ENCODE measurements at regions not wholly inside any gene's neighbourhood (a gene's known extent, or its start where the extent isn't known, plus 50 kb on each side); places are given as distances from the start of the nearest gene placed in this dataset.

GRCh38 chr3:16081661-16082060, 92.8 kb upstream of the GALNT15 start:
- TF ChIP-seq CTCF (IDR thresholded peaks at IDR 0.05; ENCODE audit: borderline replicate concordance, insufficient read depth, low read depth, low read length), result no peak
- no peak overlapping the region for H3K4me3 ChIP-seq (ENCODE audit: low read depth, low read length)

DNA sequence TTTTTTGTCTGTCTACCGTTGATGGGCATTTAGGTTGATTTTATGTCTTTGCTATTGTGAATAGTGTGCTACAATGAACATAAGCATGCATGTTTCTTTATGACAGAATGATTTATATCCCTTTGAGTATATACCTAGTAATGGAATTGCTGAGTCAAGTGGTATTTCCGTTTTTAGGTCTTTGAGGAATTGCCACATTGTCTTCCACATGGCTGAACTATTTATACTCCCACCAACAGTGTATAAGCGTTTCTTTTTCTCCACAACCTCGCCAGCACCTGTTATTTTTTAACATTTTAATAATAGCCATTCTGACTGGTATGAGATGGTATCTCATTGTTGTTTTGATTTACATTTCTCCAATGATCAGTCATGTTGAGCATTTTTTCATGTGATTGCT, 89.6 kb upstream of the GALNT15 start:
- no peak for TF ChIP-seq CTCF (IDR thresholded peaks at IDR 0.05; ENCODE audit: borderline replicate concordance, insufficient read depth, low read depth, low read length)
- no peak overlapping the region for H3K4me3 ChIP-seq (ENCODE audit: low read depth, low read length)

GRCh38 chr3:16085410-16085809, 89.1 kb upstream of the GALNT15 start:
- H3K4me3 ChIP-seq (ENCODE audit: low read depth, low read length), result no peak overlapping the region
- TF ChIP-seq CTCF (IDR thresholded peaks at IDR 0.05; ENCODE audit: borderline replicate concordance, insufficient read depth, low read depth, low read length), result no peak

- TF ChIP-seq CTCF (IDR thresholded peaks at IDR 0.05; ENCODE audit: borderline replicate concordance, insufficient read depth, low read depth, low read length), result no peak
These were observed 88.4 kb upstream of the GALNT15 start for GRCh38 chr3:16085884-16086608.

GRCh38 chr3:16086690-16087089, 87.8 kb upstream of the GALNT15 start:
- no peak for TF ChIP-seq CTCF (IDR thresholded peaks at IDR 0.05; ENCODE audit: borderline replicate concordance, insufficient read depth, low read depth, low read length)
- no peak overlapping the region for H3K4me3 ChIP-seq (ENCODE audit: low read depth, low read length)

More at GRCh38 chr3:16085884-16086608, 88.4 kb upstream of the GALNT15 start:
- H3K4me3 ChIP-seq (ENCODE audit: low read depth, low read length), result no peak overlapping the region

GRCh38 chr3:16088496-16088895, 86.0 kb upstream of the GALNT15 start:
- no peak for TF ChIP-seq CTCF (IDR thresholded peaks at IDR 0.05; ENCODE audit: borderline replicate concordance, insufficient read depth, low read depth, low read length)
- no peak overlapping the region for H3K4me3 ChIP-seq (ENCODE audit: low read depth, low read length)

DNA sequence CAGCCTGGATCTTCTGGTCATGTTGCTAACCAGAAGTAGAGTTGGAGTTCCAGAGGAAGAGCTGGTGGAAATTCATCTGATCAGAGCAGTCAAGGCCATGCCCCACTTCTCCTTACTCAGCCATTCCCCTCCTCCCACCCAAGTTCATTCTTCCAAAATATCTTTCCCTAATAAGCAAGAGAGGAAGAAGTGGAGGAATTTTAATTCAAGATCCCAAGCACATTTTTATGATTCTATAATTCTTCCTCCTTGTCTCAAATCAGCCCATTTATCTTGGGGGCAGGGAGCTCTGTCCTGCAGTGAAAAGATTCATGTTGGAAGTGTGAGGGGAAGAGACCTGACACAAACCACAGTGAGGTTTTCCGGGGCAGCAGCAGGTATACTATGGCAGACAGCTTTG, 85.0 kb upstream of the GALNT15 start:
- no peak overlapping the region for H3K4me3 ChIP-seq (ENCODE audit: low read depth, low read length)
- no peak for TF ChIP-seq CTCF (IDR thresholded peaks at IDR 0.05; ENCODE audit: borderline replicate concordance, insufficient read depth, low read depth, low read length)
